Spleen (tissue), 7 donors: ENCODE measurements at regions not wholly inside any gene's neighbourhood (a gene's known extent, or its start where the extent isn't known, plus 50 kb on each side); places are given as distances from the start of the nearest gene placed in this dataset.

Experiments used
- POLR2A ChIP-seq, 3 donors: fragments of 450-650 bp; IDR thresholded peaks; one replicate each; pipeline ENCODE4 v1.5.1; 2017; ENCODE audit warnings: antibody characterized with exemption in 3 of 3, mild to moderate bottlenecking in 1 of 3
- POLR2AphosphoS5 ChIP-seq, 3 donors: sonication (generic); formaldehyde crosslinking; IDR thresholded peaks; one replicate each; pipeline ENCODE4 v1.5.1; 2017; ENCODE audit warnings: antibody characterized with exemption in 3 of 3
- TF ChIP-seq, protein P1 (sequence below), 11 experiments: fragments of 200-600 bp in 7 of 11; fragments of 450-650 bp in 4 of 11; sonication (generic) in 4 of 11; IDR thresholded peaks in 8 of 11; conservative IDR thresholded peaks in 3 of 11; 1 replicate in 7 of 11; 2 replicates in 4 of 11; pipeline versions ENCODE4 v1.4.0 to v1.8.0; 2016 to 2021; ENCODE audit warnings: antibody characterized with exemption in 11 of 11, inconsistent platforms in 4 of 11, mild to moderate bottlenecking in 1 of 11
- donor health status: DM: no; HTN: no; CAD: no; lungs with moderate emphysema.
- donor health status: DM: no; HTN: no; CAD: no.
- donor health status: DM: no; HTN: no; CAD: no.

GRCh38 chr4:31929676-31930345 lies 1209.6 kb downstream of the PCDH7 start:
- TF ChIP-seq, protein P1, sequence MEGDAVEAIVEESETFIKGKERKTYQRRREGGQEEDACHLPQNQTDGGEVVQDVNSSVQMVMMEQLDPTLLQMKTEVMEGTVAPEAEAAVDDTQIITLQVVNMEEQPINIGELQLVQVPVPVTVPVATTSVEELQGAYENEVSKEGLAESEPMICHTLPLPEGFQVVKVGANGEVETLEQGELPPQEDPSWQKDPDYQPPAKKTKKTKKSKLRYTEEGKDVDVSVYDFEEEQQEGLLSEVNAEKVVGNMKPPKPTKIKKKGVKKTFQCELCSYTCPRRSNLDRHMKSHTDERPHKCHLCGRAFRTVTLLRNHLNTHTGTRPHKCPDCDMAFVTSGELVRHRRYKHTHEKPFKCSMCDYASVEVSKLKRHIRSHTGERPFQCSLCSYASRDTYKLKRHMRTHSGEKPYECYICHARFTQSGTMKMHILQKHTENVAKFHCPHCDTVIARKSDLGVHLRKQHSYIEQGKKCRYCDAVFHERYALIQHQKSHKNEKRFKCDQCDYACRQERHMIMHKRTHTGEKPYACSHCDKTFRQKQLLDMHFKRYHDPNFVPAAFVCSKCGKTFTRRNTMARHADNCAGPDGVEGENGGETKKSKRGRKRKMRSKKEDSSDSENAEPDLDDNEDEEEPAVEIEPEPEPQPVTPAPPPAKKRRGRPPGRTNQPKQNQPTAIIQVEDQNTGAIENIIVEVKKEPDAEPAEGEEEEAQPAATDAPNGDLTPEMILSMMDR (IDR thresholded peaks at IDR 0.05 in 8 of 11, conservative IDR thresholded peaks at IDR 0.05 in 3 of 11): no peak
- no peak for TF ChIP-seq POLR2A (IDR thresholded peaks at IDR 0.05)
- TF ChIP-seq POLR2AphosphoS5 (IDR thresholded peaks at IDR 0.05): no peak
